Head of caudate nucleus (tissue), 42 donors: ENCODE measurements at regions not wholly inside any gene's neighbourhood (a gene's known extent, or its start where the extent isn't known, plus 50 kb on each side); places are given as distances from the start of the nearest gene placed in this dataset.

Experiments
- DNase-seq, 42 donors: peaks; one replicate each; pipeline versions ENCODE4 v3.0.0 to v3.0.0-alpha.2; 2020 to 2021; ENCODE audit warnings: mixed read lengths in 7 of 42
- intact Hi-C: fragments of 100-400 bp; cut with DNase I; formaldehyde crosslinking; loops from one replicate; pipeline ENCODE4 v1.15.0; 2022

- DNase-seq: no peak
- intact Hi-C loops: no loop called here
These were observed 485.2 kb upstream of the CDH9 start for GRCh38 chr5:27523629-27524028.

DNA sequence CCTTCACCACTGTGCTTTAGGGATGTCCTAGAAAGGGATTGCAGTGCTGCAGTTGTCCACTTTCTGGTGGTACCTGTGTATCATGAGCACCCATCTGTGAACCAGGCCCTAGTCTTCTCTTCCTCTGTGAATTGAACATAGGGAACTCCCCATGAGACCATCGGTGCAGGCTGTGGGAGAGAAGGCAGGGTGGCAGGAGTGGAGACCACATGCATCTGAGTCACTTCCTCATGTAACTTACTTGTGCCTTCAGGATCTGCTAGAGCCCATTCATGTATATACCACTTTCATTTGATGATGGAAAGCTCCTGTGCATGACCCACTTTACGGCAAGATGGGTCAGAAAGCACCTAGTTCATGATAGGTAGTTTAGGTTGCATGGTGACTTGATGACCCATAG lies 478.1 kb upstream of the CDH9 start:
- no peak for DNase-seq
- intact Hi-C loops: no loop called here

DNA sequence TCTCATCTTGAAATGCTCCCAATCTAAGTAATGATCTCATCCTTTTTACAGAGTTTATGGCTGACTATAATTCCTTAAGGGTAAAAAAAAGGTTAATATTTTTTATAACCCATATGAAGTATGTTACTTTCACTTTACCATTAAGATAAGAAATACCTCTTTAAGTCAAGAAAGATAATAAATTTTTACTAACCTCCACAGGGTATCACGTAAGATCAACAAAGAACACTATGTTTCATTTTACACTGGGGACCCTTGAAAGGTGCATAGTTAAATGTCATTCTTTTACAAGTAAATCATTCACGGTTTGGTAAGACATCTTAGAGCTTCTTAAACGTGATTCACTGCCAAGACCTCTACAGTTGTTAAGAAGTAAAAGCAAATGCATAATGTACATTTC lies 472.7 kb upstream of the CDH9 start:
- no peak for DNase-seq
- intact Hi-C loops: no loop called here

DNA sequence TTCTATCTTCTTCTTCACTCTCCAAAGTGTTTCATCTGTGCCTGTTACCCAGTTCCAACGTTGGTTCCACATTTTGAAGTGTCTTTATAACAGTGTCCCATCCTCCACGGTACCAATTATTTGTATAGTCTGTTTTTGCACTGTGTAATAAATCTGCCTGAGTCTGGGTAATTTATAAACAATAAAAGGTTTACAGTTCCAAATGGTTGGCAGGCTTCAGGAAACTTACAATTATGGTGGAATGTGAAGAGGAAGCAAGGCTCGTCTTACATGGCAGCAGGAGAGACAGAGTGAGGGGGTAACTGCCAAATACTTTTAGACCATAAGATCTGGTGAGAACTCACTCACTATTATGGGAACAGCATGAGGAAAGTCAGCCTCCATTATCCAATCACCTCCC lies 465.4 kb upstream of the CDH9 start:
- DNase-seq: no peak
- intact Hi-C loops: no loop called here

DNA sequence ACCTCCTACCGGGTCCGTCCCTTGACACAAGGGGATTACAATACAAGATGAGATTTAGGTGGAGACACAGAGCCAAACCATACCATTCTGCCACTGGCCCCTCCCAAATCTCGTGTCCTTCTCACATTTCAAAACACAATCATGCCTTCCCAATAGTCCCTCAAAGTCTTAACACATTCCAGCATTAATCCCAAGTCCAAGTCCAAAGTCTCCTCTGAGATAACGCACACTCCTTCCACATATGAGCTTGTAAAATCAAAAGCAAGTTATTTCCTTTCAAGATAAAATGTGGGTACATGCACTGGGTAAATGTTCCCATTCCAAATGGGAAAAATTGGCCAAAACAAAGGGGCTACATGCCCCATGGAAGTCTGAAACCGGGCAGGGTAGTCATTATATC lies 463.9 kb upstream of the CDH9 start:
- intact Hi-C loops: no loop called here
- no peak for DNase-seq

GRCh38 chr5:27497491-27497890 lies 459.1 kb upstream of the CDH9 start:
- DNase-seq: no peak

GRCh38 chr5:27494887-27495286 lies 456.5 kb upstream of the CDH9 start:
- DNase-seq: no peak
- intact Hi-C loops: no loop called here

More at GRCh38 chr5:27497491-27497890, 459.1 kb upstream of the CDH9 start:
- intact Hi-C loops: no loop called here

DNA sequence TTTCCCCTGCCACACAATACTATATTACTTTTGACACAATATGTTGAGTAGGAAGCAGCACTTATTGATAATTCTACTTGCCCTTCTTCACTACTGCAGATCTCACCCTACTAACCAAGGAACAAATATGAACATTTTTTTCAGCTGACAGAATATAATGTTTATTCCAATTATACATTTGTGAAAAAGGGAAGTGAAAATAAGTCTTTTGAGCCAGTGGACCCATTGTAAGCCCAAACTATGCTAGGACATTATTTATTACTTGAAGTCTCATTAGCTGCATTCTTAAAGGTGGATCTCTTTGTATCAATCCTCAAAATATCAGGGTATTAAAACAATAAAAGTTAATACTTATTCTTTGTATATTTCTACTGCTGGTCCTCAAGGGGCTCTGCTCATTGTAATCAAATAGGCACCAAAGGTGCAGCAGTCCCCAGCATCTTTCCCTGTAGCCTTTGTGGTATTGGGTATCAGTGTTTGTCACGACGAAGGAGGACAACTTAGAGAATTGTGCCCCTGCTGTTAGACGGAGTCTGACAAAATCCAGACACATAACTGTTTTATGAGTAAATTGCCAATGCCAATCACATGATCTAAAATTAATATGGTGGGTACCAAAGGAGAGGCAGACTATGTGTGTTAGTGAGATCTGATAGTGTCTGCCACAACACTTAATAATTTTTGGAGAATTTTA lies 453.5 kb upstream of the CDH9 start:
- no peak for DNase-seq
- intact Hi-C loops: no loop called here

GRCh38 chr5:27491047-27491446 lies 452.7 kb upstream of the CDH9 start:
- intact Hi-C loops: no loop called here

DNA sequence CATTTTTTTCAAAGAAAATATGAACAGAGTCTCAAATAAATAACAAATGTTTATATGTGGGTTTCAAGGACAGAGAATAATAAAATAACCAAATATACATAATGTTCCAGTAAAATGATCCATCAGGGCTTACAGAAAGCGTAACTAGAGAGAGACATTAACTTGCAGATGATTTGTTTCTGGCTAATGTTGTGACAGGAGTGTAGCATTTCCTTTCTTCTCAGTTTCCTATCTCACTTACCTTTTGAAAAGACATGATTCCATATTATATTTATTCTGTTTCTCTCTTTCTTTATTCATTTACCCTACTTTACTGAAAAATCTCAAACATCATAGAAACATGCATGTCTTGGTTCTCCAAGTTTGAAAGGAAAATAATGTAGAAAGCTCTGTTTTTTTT lies 451.3 kb upstream of the CDH9 start:
- intact Hi-C loops: no loop called here
- no peak for DNase-seq

More at GRCh38 chr5:27491047-27491446, 452.7 kb upstream of the CDH9 start:
- DNase-seq: no peak

GRCh38 chr5:27482663-27483062 lies 444.3 kb upstream of the CDH9 start:
- no peak for DNase-seq
- intact Hi-C loops: no loop called here

DNA sequence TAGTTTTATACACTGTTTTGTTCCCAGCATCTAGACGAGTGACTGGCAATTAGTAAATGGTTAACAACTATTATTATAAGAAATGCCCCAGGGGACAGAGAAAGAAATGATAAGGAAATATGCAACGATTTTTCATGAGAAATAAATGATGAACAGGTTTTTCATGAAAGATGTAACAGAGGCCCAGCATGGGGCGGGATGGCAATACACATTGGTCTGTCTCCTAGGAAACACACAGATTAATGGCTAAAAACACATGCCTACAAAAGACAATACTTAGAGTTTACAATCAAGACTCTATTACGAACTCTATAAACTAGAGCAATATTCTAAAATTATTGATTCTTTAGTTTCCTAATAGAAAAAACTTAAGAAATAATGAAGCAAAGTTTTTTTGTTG lies 441.5 kb upstream of the CDH9 start:
- no peak for DNase-seq
- intact Hi-C loops: no loop called here

DNA sequence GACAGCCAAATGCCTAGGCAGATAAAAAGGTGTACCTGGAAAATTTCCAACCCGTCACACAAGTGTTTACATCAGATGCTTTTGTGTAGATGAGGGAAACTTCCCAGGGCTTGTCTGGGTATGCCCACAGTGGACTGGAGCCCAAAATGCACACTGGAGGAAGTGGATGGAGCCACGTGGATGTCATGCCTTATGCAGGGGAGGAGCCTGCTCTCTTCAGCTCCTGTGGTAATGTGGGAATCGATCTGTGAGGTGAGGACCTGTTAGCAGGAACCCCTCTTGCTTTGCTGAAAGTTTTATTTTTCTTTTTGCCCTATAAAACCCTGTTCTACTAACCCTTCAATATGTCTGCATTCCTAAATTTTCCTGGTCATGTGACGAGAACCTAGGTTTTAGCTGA lies 439.2 kb upstream of the CDH9 start:
- intact Hi-C loops: no loop called here

DNA sequence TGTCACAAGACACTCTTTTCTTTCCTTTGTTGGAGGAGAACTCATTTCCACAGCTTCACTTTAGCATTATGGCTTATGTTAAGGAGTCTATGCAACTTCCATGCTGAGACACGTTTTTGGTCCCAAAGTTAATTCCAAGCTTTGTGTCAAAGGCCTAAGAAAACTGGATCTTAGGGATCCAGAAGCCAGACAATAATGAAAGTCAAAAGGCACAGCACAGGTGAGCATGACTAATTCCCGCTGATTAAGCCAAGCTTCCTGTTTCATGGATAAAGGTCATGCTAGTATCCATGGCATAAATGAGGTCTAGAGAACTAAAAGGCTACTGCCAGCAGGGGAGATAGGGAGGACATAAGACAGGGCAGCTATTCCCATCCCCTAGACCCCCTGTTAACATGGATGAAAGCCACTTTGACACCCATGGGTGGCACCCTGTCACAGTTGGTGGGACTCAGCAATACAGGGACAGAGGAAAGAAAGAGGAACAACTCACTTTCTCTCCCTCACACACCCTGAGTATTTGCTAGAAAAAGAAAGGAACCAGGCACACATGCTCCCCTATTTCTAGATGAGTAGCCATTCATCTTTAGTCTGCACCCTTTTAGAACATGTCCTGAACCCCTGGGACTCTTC lies 438.1 kb upstream of the CDH9 start:
- intact Hi-C loops: no loop called here
- DNase-seq: no peak

More for the DNA sequence above, 439.2 kb upstream of the CDH9 start:
- no peak for DNase-seq

DNA sequence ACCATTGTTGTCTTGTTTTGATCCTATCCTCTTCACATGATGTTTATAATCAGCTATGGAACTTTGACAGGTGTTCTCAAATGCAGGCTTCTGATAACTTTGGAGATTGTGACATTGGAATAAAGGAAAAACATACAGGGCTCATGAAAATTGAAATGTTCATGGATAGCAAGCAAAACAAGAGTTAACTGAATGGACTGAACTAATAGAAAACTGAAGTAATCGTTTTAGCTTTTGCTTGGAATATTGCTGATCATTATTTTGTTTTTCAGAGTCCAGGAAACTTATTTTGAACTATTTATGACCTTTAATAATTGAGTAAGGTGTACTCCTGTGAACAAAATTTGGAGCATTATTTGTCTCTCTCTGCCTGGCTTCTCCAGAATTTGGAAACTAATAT lies 436.7 kb upstream of the CDH9 start:
- intact Hi-C loops: no loop called here
- DNase-seq: no peak

GRCh38 chr5:27474395-27474794 lies 436.0 kb upstream of the CDH9 start:
- intact Hi-C loops: no loop called here
- DNase-seq: no peak

GRCh38 chr5:27474047-27474309 lies 435.6 kb upstream of the CDH9 start:
- no peak for DNase-seq
- intact Hi-C loops: no loop called here

DNA sequence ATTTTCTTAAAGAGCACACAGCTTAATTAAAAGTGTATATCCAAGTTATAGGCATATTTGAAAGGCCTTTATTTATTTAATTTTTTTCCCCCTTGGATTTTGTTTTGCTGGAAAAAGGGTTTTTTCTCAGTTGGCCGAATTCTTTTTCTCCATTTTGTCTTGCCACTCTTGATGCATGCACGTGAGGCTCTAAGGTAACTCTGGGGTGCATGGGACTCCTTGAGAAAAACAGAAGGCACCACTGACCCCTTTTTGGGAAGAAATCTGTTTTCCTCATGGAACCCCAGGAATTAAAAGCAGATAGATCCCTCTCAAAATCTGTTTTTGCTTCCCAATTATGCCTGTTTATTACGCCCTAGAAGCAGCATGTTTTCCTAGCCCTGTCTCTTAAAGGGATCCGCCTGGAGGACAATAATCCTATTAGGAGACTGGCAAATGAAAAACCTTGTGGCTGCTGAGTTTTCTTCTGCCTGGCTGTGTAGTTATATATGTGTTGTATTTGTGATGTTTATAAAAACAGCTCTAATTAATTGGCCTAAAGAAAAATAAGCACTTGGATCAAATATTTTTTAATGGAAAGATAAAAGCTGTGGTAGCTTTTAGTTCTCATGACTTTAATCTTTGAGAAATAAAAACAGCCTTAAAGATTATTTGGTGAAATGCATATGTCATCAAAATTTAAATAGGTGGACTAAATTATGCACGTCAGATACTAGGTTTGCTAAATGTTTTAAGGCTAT lies 435.1 kb upstream of the CDH9 start:
- DNase-seq: no peak
- intact Hi-C loops: no loop called here

GRCh38 chr5:27472871-27473270 lies 434.5 kb upstream of the CDH9 start:
- no peak for DNase-seq
- intact Hi-C loops: no loop called here

- no peak for DNase-seq
- intact Hi-C loops: no loop called here
These were observed 433.8 kb upstream of the CDH9 start for GRCh38 chr5:27472000-27472763.
